MCF 10A (cell line): ENCODE measurements at regions not wholly inside any gene's neighbourhood (a gene's known extent, or its start where the extent isn't known, plus 50 kb on each side); places are given as distances from the start of the nearest gene placed in this dataset.
A peak's percentile ranks its signal among the peaks of the same experiment; 100 is the strongest.

Source experiments
- BruUV-seq: library from RNA; stranded (reverse); fragments of 400-500 nt; replicated peaks from 2 replicates; lab custom pipeline; 2021; lab: Mats Ljungman, UMichigan
- CTCF ChIA-PET: fragments of 300-600 bp; sonication (Branson Sonifier 250); formaldehyde crosslinking; extraction: SDS; loops from one replicate; lab custom pipeline; 2021; ENCODE audit warnings: antibody characterized with exemption, inconsistent platforms; lab: Yijun Ruan, JAX
- POLR2A ChIA-PET: fragments of 300-600, 350-650 bp; sonication (Branson Sonifier 250); formaldehyde crosslinking; extraction: SDS; loops from one replicate; lab custom pipeline; 2020; ENCODE audit warnings: antibody characterized with exemption, inconsistent platforms; lab: Yijun Ruan, JAX
- DNase-seq: peaks from one replicate; pipeline ENCODE4 v3.0.0-alpha.2; 2018; ENCODE audit not compliant: unreplicated experiment
- H3K27ac Mint-ChIP-seq: one replicate; pipeline ENCODE4 v1.8.0; 2022; ENCODE audit warnings: mild to moderate bottlenecking, low read depth, mixed read lengths; ENCODE audit not compliant: unreplicated experiment
- H3K27me3 Mint-ChIP-seq: one replicate; pipeline ENCODE4 v1.8.0; 2022; ENCODE audit warnings: mixed read lengths; ENCODE audit not compliant: insufficient read depth, unreplicated experiment
- H3K36me3 Mint-ChIP-seq: one replicate; pipeline ENCODE4 v1.8.0; 2022; ENCODE audit warnings: mild to moderate bottlenecking, moderate library complexity, mixed read lengths; ENCODE audit not compliant: insufficient read depth, unreplicated experiment
- H3K4me1 Mint-ChIP-seq: one replicate; pipeline ENCODE4 v1.8.0; 2022; ENCODE audit warnings: mixed read lengths; ENCODE audit not compliant: insufficient read depth, unreplicated experiment
- H3K4me3 Mint-ChIP-seq: one replicate; pipeline ENCODE4 v1.8.0; 2022; ENCODE audit warnings: mild to moderate bottlenecking, moderate library complexity, mixed read lengths; ENCODE audit not compliant: unreplicated experiment
- H3K9me3 Mint-ChIP-seq: one replicate; pipeline ENCODE4 v1.8.0; 2022; ENCODE audit warnings: mixed read lengths; ENCODE audit not compliant: unreplicated experiment
- CTCF ChIP-seq: fragments of 200-600 bp; IDR thresholded peaks from one replicate; pipeline ENCODE4 v1.8.0; 2022; ENCODE audit warnings: antibody characterized with exemption, mild to moderate bottlenecking; ENCODE audit not compliant: unreplicated experiment
- intact Hi-C: fragments of 100-400 bp; cut with micrococcal nuclease; formaldehyde crosslinking; loops from 2 replicates; pipeline ENCODE4 v1.14.1; 2022

- no peaks in the 10 kb centered on the region for H3K36me3 Mint-ChIP-seq
- no peak overlapping the region for H3K4me3 Mint-ChIP-seq
- H3K27me3 Mint-ChIP-seq: no peaks in the 10 kb centered on the region
- no peaks in the 10 kb centered on the region for H3K9me3 Mint-ChIP-seq
- ChIA-PET CTCF (no interaction called here), POLR2A (no interaction called here)
- DNase-seq: no peak
- TF ChIP-seq CTCF: no peak
- intact Hi-C loops: no loop called here
- no peak overlapping the region for H3K27ac Mint-ChIP-seq
- no TSS peak for BruUV-seq
- no peaks in the 10 kb centered on the region for H3K4me1 Mint-ChIP-seq
Measured at GRCh38 chr5:82599692-82600091, 321.5 kb upstream of the RPS23 start.

- intact Hi-C loops: no loop called here
- H3K27me3 Mint-ChIP-seq: no peaks in the 10 kb centered on the region
- ChIA-PET POLR2A (no interaction called here), CTCF (no interaction called here)
- H3K4me1 Mint-ChIP-seq: no peaks in the 10 kb centered on the region
- BruUV-seq: no TSS peak
- H3K4me3 Mint-ChIP-seq: no peak overlapping the region
- H3K9me3 Mint-ChIP-seq: no peaks in the 10 kb centered on the region
- DNase-seq: peak; percentile 20
- no peaks in the 10 kb centered on the region for H3K36me3 Mint-ChIP-seq
- no peak overlapping the region for H3K27ac Mint-ChIP-seq
- no peak for TF ChIP-seq CTCF
Measured at GRCh38 chr5:82599030-82599429, 320.9 kb upstream of the RPS23 start.

GRCh38 chr5:82597437-82597836 lies 319.3 kb upstream of the RPS23 start:
- DNase-seq: no peak
- Mint-ChIP-seq H3K27ac (no peak overlapping the region), H3K9me3 (no peaks in the 10 kb centered on the region), H3K4me3 (no peak overlapping the region), H3K4me1 (no peaks in the 10 kb centered on the region), H3K27me3 (no peaks in the 10 kb centered on the region), H3K36me3 (no peaks in the 10 kb centered on the region)
- ChIA-PET POLR2A (no interaction called here), CTCF (interaction anchor here (0.6 kb wide), 1 partner anchor 45 kb away, joined by 3 read pairs; no protein-coding TSS in a partner anchor)
- intact Hi-C loops: no loop called here
- BruUV-seq: no TSS peak
- no peak for TF ChIP-seq CTCF

GRCh38 chr5:82596451-82596850 lies 318.3 kb upstream of the RPS23 start:
- Mint-ChIP-seq H3K36me3 (no peaks in the 10 kb centered on the region), H3K27me3 (no peaks in the 10 kb centered on the region), H3K4me3 (no peak overlapping the region), H3K4me1 (no peaks in the 10 kb centered on the region), H3K27ac (no peak overlapping the region), H3K9me3 (no peaks in the 10 kb centered on the region)
- POLR2A ChIA-PET: no interaction called here
- CTCF ChIA-PET: interaction anchor here (0.6 to 0.7 kb wide), 2 partner anchors 44 to 246 kb away, joined by 3 to 4 read pairs; no protein-coding TSS in a partner anchor
- intact Hi-C loops: no loop called here
- no peak for DNase-seq
- no peak for TF ChIP-seq CTCF
- no TSS peak for BruUV-seq
